ENCODE measurements at regions not wholly inside any gene's neighbourhood (a gene's known extent, or its start where the extent isn't known, plus 50 kb on each side); places are given as distances from the start of the nearest gene placed in this dataset.

- H3K36me3 ChIP-seq, result no peaks in the 10 kb centered on the region
- WGBS, 2 donors, result 93 to 99% methylated on average over 5 of the region's 5 CpGs
- intact Hi-C loops (cut with DNase I), result no loop called here
- H3K9me3 ChIP-seq, result no peaks in the 10 kb centered on the region
- no peak for DNase-seq
- H3K4me1 ChIP-seq, result no peaks in the 10 kb centered on the region
- no peak overlapping the region for H3K27ac ChIP-seq
- no peak overlapping the region for H3K4me3 ChIP-seq (replicated peaks in 1 of 3)
- TF ChIP-seq POLR2A (IDR thresholded peaks at IDR 0.05), result no peak
- TF ChIP-seq, protein P1, sequence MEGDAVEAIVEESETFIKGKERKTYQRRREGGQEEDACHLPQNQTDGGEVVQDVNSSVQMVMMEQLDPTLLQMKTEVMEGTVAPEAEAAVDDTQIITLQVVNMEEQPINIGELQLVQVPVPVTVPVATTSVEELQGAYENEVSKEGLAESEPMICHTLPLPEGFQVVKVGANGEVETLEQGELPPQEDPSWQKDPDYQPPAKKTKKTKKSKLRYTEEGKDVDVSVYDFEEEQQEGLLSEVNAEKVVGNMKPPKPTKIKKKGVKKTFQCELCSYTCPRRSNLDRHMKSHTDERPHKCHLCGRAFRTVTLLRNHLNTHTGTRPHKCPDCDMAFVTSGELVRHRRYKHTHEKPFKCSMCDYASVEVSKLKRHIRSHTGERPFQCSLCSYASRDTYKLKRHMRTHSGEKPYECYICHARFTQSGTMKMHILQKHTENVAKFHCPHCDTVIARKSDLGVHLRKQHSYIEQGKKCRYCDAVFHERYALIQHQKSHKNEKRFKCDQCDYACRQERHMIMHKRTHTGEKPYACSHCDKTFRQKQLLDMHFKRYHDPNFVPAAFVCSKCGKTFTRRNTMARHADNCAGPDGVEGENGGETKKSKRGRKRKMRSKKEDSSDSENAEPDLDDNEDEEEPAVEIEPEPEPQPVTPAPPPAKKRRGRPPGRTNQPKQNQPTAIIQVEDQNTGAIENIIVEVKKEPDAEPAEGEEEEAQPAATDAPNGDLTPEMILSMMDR (IDR thresholded peaks at IDR 0.05), result no peak
- no peaks in the 10 kb centered on the region for H3K27me3 ChIP-seq
Observed at GRCh38 chr18:60112369-60112768, 212.6 kb downstream of the PMAIP1 start.

DNA sequence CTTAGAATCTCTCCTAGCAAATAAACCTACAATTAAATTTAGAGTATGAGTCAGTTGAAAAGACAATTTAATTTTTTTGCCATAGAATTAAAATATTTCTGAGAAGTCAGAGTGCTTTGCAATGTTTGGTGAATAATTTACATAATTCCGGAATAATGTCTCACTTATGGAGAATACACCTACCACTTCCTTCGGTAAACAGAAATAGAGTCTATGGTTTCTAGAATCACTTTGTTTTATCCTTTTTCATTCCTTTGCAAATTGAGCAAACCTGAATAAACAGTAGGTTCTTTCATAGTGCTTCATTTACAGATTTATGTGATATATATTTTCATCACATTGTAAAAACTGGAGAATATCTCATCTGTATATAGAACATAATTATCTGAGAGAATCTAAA is 211.7 kb downstream of the PMAIP1 start:
- Histone ChIP-seq H3K4me1 (no peaks in the 10 kb centered on the region), H3K36me3 (no peaks in the 10 kb centered on the region), H3K27ac (no peak overlapping the region), H3K9me3 (no peaks in the 10 kb centered on the region), H3K27me3 (no peaks in the 10 kb centered on the region), H3K4me3 (replicated peaks in 1 of 3) (no peak overlapping the region)
- no peak for DNase-seq
- TF ChIP-seq, protein P1 (IDR thresholded peaks at IDR 0.05), result no peak
- no peak for TF ChIP-seq POLR2A (IDR thresholded peaks at IDR 0.05)
- intact Hi-C loops (cut with DNase I), result no loop called here
- WGBS, 2 donors, result 94 to 98% methylated on average over 2 of the region's 2 CpGs

- Histone ChIP-seq H3K4me3 (replicated peaks in 1 of 3) (no peak overlapping the region), H3K27me3 (no peaks in the 10 kb centered on the region), H3K36me3 (no peaks in the 10 kb centered on the region), H3K4me1 (no peaks in the 10 kb centered on the region), H3K27ac (no peak overlapping the region), H3K9me3 (no peaks in the 10 kb centered on the region)
- no peak for DNase-seq
- TF ChIP-seq, protein P1 (IDR thresholded peaks at IDR 0.05), result no peak
- no peak for TF ChIP-seq POLR2A (IDR thresholded peaks at IDR 0.05)
- intact Hi-C loops (cut with DNase I), result no loop called here
- WGBS, 2 donors, result 59 to 67% methylated on average over 1 of the region's 1 CpG
Observed at GRCh38 chr18:60110836-60111235, 211.0 kb downstream of the PMAIP1 start.

DNA sequence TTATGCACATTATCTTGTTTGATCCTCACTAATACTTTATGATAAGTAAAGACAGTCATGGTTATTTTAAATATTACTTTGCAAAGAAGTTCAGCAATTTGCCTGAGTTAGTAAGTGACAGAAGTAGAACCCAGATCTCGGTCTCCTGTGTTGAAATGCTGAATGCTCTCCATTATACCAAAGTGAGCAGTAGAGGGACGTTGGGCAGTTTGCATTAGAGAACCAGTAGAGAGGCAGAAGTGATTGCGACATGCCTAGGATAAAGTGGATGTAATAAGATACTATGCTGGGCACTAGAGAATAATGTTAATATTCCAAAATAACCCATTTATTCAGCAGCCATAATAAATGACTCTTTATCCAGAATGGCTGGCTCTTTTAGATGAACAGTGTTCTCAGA is 201.0 kb downstream of the PMAIP1 start:
- Histone ChIP-seq H3K4me3 (replicated peaks in 1 of 3) (no peak overlapping the region), H3K4me1 (no peaks in the 10 kb centered on the region), H3K36me3 (no peaks in the 10 kb centered on the region), H3K27me3 (no peaks in the 10 kb centered on the region), H3K27ac (no peak overlapping the region), H3K9me3 (no peaks in the 10 kb centered on the region)
- 75 to 78% methylated on average over 3 of the region's 3 CpGs for WGBS, 2 donors
- intact Hi-C loops (cut with DNase I), result no loop called here
- DNase-seq, result no peak
- TF ChIP-seq, protein P1 (IDR thresholded peaks at IDR 0.05), result no peak
- no peak for TF ChIP-seq POLR2A (IDR thresholded peaks at IDR 0.05)

DNA sequence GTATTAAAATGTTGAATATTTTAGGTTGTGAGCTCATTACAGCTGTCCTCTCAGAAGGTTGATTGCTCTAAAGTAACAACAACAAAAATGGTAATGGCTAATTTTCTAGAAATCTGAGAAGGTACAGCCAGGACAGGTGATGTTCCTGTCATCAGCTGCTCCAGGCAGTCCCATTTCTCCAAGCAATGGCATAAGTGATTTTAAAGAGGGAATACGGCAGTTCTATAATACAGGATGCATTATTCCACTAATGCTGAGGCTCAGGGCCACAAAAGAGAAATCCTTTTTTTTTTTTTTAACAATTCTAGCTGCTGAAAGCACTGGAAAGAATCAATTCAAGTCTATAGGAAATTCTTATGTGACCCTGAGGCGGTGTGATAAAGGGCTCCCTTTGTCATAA is 199.9 kb downstream of the PMAIP1 start:
- WGBS, 2 donors, result 87 to 91% methylated on average over 2 of the region's 2 CpGs

More for the DNA sequence above, 199.9 kb downstream of the PMAIP1 start:
- H3K4me3 ChIP-seq (replicated peaks in 1 of 3), result no peak overlapping the region
- no peaks in the 10 kb centered on the region for H3K36me3 ChIP-seq
- H3K4me1 ChIP-seq, result no peaks in the 10 kb centered on the region
- no peak overlapping the region for H3K27ac ChIP-seq
- no peaks in the 10 kb centered on the region for H3K9me3 ChIP-seq
- no peaks in the 10 kb centered on the region for H3K27me3 ChIP-seq
- TF ChIP-seq, protein P1 (IDR thresholded peaks at IDR 0.05), result no peak
- TF ChIP-seq POLR2A (IDR thresholded peaks at IDR 0.05), result no peak
- DNase-seq, result no peak
- intact Hi-C loops (cut with DNase I), result no loop called here
